ENCODE measurements at regions not wholly inside any gene's neighbourhood (a gene's known extent, or its start where the extent isn't known, plus 50 kb on each side); places are given as distances from the start of the nearest gene placed in this dataset.

DNA sequence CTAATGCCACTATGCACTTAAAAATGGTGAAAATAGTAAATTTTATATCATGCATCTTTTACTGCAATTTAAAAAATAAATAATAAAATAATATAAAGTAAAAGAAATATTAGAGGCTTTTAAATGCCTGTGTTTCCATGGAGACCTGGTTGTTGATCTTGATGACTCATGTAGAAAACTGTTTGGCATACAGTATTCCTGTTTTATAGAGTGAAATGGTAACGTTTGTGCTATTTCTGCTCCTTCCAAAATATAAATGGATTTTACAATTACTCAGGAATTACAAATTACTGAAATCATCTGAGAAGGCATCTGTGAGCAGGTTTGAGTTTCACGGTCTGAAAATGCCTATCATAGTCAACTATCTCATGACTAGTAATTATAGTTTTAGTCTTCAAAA is 98.4 kb upstream of the USP25 start:
- TF ChIP-seq, protein P1, sequence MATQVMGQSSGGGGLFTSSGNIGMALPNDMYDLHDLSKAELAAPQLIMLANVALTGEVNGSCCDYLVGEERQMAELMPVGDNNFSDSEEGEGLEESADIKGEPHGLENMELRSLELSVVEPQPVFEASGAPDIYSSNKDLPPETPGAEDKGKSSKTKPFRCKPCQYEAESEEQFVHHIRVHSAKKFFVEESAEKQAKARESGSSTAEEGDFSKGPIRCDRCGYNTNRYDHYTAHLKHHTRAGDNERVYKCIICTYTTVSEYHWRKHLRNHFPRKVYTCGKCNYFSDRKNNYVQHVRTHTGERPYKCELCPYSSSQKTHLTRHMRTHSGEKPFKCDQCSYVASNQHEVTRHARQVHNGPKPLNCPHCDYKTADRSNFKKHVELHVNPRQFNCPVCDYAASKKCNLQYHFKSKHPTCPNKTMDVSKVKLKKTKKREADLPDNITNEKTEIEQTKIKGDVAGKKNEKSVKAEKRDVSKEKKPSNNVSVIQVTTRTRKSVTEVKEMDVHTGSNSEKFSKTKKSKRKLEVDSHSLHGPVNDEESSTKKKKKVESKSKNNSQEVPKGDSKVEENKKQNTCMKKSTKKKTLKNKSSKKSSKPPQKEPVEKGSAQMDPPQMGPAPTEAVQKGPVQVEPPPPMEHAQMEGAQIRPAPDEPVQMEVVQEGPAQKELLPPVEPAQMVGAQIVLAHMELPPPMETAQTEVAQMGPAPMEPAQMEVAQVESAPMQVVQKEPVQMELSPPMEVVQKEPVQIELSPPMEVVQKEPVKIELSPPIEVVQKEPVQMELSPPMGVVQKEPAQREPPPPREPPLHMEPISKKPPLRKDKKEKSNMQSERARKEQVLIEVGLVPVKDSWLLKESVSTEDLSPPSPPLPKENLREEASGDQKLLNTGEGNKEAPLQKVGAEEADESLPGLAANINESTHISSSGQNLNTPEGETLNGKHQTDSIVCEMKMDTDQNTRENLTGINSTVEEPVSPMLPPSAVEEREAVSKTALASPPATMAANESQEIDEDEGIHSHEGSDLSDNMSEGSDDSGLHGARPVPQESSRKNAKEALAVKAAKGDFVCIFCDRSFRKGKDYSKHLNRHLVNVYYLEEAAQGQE (IDR thresholded peaks at IDR 0.05; ENCODE audit: insufficient read depth in 1 of 2, low read depth in 2 of 2, low read length in 1 of 2), result no peak
- TF ChIP-seq, protein P2, sequence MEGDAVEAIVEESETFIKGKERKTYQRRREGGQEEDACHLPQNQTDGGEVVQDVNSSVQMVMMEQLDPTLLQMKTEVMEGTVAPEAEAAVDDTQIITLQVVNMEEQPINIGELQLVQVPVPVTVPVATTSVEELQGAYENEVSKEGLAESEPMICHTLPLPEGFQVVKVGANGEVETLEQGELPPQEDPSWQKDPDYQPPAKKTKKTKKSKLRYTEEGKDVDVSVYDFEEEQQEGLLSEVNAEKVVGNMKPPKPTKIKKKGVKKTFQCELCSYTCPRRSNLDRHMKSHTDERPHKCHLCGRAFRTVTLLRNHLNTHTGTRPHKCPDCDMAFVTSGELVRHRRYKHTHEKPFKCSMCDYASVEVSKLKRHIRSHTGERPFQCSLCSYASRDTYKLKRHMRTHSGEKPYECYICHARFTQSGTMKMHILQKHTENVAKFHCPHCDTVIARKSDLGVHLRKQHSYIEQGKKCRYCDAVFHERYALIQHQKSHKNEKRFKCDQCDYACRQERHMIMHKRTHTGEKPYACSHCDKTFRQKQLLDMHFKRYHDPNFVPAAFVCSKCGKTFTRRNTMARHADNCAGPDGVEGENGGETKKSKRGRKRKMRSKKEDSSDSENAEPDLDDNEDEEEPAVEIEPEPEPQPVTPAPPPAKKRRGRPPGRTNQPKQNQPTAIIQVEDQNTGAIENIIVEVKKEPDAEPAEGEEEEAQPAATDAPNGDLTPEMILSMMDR (IDR thresholded peaks at IDR 0.05), result no peak
- no peak for TF ChIP-seq POLR2AphosphoS5 (IDR thresholded peaks at IDR 0.05; ENCODE audit: low read depth, low read length)
- no peak for TF ChIP-seq TCF7L2 (IDR thresholded peaks at IDR 0.05; ENCODE audit: low read depth, low read length)
- no peak for TF ChIP-seq SIN3A (IDR thresholded peaks at IDR 0.05; ENCODE audit: borderline replicate concordance, insufficient read depth, low read depth, low read length)

Measured in Panc1 (cell line).